ENCODE measurements at regions not wholly inside any gene's neighbourhood (a gene's known extent, or its start where the extent isn't known, plus 50 kb on each side); places are given as distances from the start of the nearest gene placed in this dataset.
"Not testable (repeated sequence)": the region's sequence is repeated elsewhere in the genome, so short reads cannot be mapped to it uniquely, and the experiment has no call there.

DNA sequence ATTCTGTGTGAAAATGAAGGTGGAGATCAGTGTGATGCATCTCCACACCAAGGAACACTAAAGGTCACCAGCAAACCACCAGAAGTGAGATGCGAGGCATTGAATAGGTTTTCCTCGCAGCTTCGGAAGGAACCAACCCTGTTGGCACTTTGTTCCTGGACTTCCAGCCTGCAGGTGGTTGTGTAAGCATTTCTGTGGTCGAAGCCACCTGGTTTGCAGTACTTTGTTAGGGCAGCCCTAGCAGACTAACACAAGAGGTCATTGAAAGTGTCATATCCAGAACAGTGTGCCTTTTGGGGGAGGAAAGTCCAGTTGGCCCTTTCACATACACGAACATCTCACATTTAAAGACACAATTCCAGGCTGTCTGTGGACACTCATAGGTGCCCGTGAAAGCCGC is 237.2 kb upstream of the PLGLB1 start:
- H3K27ac ChIP-seq = not testable (repeated sequence)

DNA sequence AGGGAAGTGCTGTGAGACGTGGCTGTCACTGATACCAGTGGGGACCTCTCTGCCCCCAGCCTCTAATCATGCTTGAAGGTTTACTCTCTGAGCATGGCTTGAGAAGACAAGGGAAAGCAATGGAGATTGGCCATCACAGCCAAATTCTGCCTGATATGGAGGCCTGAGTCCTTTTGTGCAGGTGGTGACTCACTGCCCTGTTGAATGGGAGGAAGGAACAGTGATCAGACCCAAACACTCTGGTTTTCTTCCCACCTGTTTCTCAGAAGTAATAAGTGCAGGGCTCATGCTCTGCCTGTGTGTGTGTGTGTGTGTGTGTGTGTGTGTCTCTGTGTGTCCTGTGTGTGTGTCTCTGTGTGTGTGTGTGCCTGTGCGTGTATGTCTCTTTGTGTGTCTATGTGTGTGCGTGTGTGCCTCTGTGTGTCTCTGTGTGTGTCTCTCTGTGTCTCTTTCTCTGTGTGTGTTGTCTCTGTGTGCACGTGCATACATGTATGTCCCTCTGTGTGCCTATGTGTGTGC is 240.6 kb upstream of the PLGLB1 start:
- not testable (repeated sequence) for H3K27ac ChIP-seq

DNA sequence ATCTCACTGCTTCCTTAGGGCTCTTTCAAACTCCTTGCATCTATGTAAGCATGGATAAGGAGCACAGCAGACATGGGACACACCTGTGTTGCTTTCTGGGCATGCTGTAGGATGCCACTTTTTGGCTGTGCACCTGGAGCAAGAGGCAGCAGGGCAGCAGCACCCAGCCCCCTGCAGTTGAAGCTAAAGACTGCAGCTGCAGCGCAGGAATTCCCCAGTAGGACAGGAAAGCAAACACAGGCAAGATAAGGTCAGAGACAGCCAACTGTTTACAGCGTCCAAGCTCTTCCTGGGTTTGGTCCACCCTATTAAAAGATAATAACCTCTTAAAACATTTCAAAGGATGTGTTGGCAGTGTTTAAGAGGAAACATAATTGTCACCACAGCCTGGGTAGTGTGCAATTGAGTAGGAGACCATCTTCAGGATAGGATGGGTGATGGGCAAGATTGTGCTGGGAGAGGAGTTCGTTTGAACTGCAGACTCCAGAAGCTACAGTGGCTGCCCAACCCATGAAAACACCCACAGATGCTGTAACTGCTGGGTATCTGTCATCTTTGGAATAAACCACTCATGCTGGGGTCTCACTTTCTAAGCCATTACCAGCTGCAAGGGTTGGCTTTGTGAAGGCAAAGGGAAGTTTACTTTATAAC is 242.3 kb upstream of the PLGLB1 start:
- not testable (repeated sequence) for H3K27ac ChIP-seq

DNA sequence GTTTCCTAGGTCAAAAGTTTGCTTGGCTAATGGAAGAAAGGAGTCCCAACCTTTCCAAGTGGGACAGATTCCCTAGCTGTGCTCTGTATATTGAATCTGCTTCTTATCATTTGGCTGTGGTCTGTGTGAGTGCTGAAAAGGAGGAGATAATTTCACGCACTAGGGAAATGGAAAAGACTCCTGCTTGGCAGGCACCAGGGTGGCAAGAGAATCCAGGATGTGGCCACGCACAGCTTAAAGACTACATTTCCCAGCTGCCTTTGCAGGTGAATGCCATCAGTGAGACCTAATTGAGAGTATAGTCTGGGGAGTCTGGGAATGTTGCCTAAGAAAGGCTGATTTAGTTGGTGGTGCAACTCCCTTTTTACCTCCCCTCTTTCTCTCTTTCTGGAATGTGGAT is 253.5 kb upstream of the PLGLB1 start:
- not testable (repeated sequence) for H3K27ac ChIP-seq

DNA sequence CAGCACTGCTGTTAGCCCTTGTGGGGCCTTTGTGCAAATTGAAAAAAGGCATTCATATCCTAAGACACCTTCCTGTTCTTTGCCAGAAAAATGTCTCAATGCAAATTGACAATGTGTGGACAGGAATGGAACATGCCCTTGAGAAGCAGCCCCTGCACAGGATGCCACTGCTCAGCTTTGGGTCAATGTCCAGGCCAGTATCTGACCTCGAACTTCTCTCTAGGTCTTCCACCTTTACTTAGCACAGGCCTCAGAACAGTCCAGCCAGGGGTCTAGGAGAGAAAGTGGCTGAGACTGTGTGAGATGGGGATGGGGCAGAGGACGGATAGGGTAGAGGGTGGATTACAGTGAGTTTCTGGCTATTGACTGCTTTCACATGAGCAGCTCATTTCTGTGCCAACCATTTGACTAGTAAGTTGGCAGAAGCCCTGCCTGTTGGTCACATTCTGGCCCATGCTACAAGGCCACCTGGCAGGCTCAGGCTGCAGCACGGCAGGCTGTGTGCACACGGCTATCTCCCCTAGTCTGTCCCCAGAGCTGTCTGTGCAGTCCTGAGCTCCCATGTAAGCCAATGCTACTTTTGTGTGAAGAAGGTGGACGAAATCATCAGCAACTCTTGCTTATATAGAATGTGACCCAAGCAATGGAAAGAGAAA is 254.5 kb upstream of the PLGLB1 start:
- H3K27ac ChIP-seq = not testable (repeated sequence)

DNA sequence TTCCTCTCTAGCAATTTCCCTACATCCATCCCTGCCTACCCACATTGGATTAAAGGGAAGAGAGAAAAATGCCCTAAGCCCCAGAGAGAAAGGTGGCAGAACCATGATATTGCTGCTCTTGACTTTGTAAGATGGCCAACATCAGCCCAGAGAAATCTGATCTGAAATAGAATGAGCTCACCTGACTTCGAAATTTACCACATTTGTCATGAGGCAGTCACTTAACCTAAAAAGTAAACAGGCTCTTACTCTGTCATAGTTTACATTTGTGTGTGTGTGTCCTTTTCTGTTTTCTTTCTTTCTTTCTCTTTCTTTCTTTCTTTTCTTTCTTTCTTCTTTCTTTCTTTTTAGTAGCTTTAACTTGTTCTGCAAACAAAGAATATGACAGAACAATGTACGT is 255.0 kb upstream of the PLGLB1 start:
- not testable (repeated sequence) for H3K27ac ChIP-seq

DNA sequence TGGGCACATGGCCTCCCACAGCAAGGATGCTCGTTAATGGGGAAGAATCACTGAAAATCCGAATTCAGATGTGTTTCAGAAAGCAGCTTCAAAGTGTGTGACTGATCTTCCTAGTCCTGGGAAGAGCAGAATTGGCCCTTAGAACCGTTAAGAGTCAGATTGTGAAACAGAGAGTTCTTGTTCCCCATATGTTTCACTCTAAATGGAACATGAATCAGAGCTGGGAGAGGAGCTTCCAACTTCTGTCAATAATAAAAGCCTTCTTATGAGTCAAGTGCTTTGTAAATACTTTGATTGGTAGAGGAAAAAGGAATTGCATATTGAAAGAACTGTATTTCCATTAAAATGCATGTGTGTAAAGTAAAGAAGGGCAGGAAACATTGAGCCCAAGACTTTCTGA is 256.1 kb upstream of the PLGLB1 start:
- H3K27ac ChIP-seq = not testable (repeated sequence)

DNA sequence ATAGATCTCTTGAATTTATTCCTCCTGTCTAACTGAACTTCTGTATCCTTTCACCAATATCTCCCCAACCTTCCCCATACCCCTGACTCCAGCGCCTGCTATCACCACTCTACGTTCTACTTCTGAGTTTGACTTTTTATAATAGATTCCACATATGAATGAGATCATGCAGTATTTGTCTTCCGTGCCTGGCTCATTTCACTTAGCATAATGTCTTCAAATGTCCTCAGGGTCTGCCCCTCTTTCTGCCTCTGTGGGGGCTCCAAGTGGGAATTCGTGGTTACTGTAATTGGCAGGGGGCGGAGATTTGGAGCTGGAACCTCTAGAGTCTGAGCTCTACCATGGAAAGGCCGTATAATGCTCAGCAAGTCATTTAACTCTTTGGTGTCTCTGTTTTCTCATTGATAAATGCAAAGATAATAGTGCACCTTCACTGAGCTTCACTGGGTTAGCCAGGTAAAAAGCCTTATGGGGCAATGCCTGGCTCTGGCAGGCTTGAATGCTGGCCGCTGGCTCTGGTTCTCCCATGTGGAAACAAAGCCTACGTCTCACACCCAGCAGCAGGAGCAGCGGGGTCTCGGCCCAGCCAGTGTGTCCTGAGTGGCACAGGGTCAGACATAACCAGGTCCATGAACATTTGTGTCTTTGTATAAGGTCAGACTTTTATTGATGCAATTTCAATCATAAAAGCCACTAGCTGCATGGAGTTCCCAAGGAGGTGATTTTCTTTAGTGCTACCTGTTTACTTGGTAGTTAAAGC is 259.1 kb upstream of the PLGLB1 start:
- H3K27ac ChIP-seq = not testable (repeated sequence)

DNA sequence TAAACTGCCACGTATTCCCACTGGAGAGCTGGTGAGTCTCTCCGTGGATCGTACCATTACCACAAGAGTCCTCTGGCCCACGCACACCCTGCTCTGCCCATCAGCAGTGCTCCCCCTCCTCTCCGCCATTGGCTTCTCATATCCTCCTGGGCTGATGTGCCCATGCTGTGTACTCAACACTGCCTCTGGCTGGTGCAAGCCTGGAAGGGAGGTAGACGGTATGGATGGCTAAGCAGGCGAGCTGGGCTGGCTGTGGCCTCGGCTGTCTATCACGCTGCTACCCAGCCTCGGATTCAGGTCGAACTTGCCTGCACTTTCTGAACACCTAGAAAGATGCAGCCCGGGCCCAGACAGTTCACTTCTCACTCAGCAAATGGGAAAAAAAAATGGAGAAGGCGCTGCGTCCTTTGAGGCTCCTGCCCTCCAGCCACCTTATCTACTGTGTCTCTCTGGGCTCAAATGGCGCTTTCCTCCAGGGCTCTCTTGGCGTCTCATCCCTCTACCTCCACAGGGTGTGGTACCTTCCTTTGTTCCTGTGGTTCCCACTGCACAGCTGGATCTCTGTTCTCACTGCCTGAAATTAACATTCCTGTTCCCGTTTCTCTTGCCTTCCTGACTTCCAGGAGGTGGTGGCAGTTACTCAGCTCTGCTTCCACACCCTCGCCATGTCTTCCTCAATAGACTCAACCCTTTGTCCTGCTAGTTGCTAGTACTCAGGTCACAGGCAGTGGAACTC is 262.3 kb upstream of the PLGLB1 start:
- not testable (repeated sequence) for H3K27ac ChIP-seq

DNA sequence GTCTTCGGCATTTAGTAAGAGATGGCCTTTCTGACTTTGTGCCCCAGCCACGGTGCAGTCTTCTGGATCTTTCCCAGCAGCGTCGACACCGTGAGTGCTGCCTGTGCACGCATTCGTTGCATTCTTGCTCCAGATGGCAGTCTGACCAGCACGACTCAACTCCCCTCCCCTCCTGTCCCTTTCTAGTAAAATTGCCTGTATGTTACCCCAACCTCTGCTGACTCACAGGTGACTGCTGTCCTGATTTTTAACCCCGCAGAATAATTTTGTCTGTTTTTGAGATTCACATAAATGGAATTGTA is 262.8 kb upstream of the PLGLB1 start:
- not testable (repeated sequence) for H3K27ac ChIP-seq

DNA sequence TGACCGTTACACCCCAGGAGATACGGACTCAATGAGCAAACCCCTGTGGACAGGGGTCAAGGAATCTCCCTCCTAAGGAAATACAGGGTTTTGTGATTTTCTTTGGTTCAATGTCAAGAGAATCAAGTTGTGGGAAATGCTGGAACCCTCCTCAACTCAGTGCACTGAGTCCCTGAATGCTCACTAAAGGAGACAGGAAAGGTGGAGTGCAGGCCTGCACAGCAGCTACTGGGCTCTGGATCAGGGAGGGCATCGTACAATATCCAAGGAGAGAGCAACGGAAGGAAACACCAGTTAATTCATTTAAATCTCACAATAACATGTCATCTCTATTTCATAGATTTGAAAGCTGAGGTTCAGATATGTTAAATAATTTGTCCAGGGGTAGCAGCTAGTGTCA is 263.5 kb upstream of the PLGLB1 start:
- not testable (repeated sequence) for H3K27ac ChIP-seq

DNA sequence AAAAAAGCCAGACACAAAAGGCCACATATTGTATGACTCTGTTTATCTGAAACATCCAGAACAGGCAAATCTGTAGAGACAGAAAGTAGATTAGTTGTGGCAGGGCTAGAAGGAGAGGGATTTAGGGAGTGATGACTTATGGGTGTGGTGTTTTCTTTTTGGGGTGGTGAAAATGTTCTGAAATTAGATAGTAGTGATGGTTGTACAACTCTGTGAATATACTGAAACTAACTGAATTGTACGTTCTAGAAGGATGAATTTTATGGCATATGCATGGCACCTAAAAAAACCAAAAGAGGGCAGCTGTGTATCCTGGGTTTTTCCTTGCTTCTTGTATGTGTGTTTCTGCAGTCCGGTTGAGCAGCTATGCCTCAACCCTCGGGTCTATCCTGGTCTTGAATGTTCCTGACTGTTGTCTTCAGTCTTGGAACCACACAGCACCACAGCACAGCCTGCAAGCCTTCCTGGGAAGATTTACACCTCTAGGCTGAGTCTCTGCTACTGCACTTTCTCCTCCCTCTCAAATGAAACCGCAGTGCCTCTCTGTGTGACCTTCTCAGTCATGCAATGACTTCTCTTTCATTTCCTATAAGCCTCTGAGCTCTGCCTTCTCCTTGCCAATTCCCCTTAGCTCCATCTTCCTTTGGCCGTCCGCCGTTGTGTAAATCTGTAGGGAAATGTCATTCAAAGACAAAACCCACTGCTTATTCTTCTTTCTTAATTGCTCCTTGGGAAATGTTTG is 269.1 kb upstream of the PLGLB1 start:
- not testable (repeated sequence) for H3K27ac ChIP-seq

DNA sequence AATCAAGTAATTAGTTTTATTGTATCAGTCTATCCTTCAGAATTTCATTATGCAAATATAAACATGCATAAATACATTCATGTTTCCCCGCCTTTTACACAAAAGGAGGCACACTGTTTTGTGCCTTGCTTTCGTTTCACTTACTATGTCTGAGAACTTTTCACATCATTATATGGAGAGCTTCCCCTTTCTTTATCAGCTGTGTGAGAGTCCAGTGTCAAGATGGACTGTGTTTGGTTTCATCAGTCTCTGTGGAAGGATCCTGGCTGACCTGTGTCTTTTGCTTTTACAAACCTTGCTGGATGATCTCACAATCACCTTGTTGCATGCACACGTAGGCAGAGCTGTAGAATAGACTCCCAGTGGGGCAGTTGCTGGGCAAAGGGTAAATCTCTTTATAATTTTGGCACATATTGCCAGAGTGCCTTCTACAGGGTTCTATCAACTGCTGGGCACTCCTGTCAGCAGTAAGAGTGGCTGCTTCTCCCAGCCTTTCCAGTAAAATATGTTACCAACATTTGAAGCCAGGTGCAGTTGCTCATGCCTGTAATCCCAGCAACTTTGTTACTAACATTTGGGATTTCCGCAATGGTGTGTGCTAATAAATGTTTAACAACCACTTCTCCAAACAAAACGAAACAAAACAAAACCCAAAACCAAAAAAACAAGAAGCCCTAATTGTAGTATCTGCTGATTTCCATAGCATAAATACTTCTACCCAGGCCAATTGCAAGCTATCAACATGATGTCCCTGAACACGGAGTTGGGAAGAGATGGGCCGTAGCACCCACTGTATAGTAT is 270.0 kb upstream of the PLGLB1 start:
- not testable (repeated sequence) for H3K27ac ChIP-seq

DNA sequence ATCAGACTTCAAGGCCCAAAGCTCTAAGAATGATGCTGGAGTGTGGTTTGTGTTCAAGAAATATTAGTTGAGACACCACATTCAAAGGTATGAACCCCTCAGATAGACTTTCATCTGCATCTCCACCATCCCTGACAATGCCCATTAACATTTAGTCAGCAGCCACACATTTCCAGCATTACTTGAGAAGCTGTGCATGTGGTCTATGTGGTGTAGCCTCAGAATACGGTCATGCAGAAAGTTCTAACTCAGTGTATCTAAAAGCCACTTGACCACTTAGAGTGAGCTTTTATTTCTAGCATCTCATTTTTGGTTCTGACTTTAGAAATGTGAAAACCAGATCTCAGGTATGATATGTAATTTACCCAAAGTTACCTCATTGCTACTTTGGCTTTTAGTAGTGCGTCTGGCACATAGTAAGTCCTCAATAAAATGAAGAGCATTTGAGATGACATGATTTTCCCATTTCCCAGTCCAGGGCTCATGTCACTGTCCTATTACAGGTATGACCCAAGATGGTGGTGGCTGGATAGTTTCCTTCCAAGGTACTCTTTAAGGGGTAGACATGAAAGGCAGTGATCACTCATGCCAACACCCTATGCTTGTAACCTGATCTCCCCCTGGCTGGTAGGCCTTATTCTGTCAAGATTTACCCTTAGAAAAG is 272.4 kb upstream of the PLGLB1 start:
- not testable (repeated sequence) for H3K27ac ChIP-seq

DNA sequence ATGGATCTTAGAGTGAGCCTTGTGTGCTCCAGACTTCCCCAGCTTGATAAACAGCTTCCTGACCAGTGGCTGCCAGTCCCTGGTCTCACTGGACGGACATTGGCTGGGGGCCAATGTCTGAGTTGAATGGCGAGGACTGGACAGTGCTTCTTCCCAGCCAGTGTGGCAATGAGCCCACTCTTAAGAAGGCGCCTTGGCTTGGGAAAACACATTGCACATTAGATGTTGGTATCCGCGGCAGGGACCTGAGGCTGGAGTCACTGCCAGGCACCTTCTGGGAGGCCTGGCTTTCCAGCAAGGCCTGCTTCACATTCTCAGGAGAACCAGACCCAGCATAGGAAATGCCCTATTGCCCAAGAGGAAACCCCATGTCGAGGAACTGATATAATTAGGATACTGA is 273.5 kb upstream of the PLGLB1 start:
- not testable (repeated sequence) for H3K27ac ChIP-seq

DNA sequence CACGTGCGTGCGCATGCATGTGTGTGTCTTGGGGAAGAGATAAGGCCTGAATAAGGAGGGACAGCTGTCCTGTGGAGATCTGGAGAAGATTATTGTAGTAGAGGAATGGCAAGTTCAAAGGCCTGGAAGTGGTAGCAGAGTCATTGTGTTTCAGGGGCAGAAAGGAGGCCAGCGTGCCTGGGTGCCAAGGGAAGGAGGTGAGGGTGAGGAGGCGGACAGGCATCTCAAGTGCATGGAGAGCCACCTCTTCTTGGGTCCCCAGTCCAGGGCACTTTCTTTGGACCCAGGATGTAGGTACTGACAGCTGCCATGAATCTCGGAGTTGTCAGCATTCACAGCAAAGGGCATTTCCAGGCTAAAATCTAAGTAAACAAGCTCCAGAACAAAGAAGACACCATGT is 279.7 kb upstream of the PLGLB1 start:
- H3K27ac ChIP-seq = not testable (repeated sequence)

DNA sequence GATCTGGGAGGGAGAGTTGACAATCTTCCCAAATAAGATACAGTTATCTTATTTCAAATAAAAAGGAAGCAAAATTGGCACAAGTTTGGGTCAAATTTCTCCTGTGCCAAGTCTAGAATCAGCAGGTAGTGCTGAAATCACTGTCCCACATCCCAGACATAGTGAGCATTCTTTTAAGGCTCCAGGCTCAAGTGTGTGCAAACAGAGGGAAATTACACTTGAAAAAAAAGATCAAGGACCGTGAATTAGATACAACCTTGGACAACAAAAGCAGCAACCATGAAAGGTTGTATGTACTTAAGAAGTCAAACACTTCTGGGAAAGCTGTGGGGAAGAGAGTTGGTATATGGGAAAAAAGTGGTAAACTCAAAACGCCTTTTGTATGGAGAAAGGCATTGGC is 280.2 kb upstream of the PLGLB1 start:
- not testable (repeated sequence) for H3K27ac ChIP-seq

DNA sequence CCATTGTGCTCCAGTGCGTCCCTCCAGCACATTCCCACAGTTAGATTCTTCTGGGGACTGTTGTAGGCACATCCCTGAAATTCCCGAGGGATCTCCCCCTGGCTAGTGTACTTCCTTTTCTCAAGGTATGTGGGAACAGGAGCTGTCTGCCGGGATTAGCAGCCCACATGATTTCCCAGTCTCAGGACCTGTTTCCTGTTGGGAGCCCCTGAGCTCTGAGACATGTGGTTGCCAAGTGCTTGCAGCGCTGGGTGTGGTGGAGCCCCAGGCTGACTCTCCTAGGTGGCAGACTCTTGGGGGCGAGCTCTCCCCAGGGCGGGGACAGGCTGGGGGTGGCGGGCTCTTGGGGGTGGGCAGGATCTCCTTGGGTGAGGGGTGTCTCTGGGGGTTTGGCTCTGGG is 287.0 kb upstream of the PLGLB1 start:
- H3K27ac ChIP-seq = not testable (repeated sequence)

DNA sequence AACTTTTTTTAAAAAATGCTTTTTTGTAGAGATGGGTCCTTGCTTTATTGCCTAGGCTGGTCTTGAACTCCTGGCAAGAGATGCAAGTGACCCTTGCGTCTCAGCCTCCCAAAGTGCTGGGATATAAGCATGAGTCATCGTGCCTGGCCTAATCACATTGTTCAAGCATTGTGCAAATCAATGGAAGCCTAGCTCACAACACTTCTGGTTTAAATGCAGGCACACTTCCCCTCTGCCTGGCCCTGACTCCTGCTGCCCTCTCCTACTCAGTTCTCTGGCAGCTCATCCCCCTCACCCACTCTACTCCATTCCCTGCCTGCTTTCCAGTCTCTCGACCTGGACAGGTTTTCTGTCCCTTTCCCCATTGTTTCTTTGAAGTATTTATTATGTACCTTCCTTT is 288.1 kb upstream of the PLGLB1 start:
- not testable (repeated sequence) for H3K27ac ChIP-seq

DNA sequence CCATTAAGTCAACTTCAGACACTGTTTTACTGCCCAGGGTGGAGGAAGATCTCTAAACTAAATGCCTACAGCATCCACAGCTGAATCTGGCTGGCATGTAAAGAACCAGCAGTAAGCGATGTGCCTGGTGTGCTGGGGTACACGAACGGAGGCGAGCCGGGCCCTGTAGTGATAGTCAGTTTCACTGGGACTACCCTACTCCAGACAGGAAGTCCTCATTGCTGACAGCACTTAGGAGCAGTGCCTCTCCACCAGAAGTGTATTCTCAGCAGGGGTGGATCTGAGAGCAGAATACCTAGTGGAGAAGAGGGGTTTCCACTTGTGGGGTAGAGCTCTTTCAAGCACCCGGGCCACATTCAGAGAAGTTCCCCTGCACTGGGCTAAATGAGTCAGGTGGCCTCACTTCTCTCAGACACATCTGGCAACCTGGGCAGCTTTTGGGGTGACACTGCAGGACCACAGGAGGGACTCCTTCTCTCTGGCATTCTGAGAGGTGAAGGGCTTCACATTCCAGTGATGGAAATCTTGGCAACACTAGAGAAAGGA is 290.3 kb upstream of the PLGLB1 start:
- H3K27ac ChIP-seq = not testable (repeated sequence)
